IPS-18c (cell line): ENCODE measurements at regions not wholly inside any gene's neighbourhood (a gene's known extent, or its start where the extent isn't known, plus 50 kb on each side); places are given as distances from the start of the nearest gene placed in this dataset.

ENCODE experiments used
- H3K4me3 ChIP-seq: 2 replicates; pipeline ENCODE4 v1.7.0; 2013; ENCODE audit warnings: low read depth, mild to moderate bottlenecking, low read length, moderate library complexity; ENCODE audit not compliant: insufficient read depth
- H3K9me3 ChIP-seq: one replicate; pipeline ENCODE4 v1.6.1; 2013; ENCODE audit warnings: mild to moderate bottlenecking, low read length, moderate library complexity; ENCODE audit not compliant: control insufficient read depth, insufficient read depth

DNA sequence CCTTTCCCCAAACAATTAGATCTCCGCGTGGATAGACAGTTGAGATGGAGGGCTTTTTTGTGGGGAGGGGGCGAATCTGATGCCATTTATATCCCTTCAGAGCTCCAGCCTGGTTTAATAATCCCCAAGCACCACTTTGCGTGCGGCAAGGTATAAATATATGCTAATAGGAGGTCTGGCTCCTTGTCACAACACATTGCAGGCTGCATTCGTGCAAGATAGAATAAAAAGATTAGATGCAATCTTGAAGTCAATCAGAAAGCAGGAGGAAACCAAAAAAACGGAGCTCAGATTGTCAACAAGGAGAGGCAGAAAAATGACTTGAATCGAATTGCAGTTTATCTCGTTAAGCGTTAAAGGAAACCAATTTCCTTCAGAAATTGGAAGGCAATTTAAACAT is 248.7 kb downstream of the SPTSSA start:
- Histone ChIP-seq H3K9me3 (no peaks in the 10 kb centered on the region), H3K4me3 (no peak overlapping the region)

DNA sequence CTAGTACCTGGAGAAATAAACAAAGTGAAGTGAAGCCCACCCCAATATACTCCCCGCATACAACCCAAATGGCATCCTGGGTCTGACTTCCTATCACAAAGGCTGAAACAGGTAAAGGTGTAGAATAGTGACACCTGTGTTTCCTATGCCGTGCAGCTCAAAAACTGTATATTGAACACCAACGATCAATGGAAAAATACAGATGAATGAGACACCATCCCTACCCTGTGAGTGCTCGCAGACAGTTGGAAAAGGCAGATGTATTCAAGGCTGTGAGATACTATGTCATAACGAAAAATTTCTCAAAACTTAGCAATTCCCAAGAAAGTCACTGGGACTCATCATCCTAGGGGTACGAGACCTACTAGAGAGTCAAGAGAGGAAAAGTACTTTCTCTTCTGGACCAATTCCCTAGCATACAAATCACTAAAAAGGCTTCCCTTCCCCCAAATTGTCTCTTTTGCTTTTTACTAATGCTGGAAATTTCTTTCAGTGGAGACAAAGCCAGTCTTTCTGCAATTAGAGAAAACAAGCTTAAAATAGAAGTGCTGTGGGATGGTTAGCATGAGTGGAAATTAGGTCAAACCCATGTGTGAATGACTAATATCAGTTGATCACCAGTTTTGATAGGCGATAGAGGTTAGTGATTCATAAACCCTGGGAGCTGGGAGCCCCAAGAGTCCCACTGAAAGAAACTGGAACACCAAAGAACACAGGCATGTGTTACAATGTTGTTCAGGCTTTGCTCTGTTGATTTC is 249.7 kb downstream of the SPTSSA start:
- Histone ChIP-seq H3K9me3 (no peaks in the 10 kb centered on the region), H3K4me3 (no peak overlapping the region)

DNA sequence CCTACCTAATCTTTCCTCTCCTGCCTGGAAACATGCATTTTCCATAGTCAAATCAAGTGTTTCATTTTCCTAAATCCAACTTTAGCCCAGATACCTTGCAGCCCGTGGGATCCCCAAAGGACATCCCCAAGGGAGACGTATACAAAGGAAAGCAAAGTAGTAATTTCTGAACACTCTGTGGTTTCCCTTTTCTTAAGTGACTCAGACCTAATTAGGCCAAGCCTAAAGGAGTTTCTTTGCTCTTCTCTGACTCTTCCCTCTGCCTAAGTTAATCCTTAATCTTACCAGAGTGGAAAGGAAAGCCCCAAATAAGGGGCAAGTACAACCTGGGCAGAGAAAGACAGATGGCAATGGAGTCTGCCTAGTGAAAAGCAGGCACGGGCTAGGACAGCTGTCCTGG is 250.3 kb downstream of the SPTSSA start:
- H3K9me3 ChIP-seq: no peaks in the 10 kb centered on the region
- H3K4me3 ChIP-seq: no peak overlapping the region

DNA sequence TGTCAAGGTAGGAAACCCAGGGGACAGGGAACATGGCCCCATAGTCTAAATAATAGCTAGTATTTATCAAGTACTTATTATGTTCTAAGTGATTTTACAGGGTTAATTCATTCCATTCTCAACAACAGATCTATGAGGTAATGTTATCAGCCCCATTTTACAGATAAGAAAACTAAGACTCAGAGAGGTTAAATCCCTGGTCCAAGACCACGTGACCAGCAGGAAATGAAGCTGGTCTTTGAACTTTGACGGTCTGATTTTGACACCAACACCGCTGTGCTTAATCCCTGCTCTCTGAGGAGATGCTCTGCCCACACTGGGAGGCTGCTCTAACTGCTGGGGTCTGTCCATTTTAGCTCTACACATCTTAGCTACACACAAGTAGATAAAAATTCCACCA is 253.5 kb downstream of the SPTSSA start:
- no peak overlapping the region for H3K4me3 ChIP-seq

DNA sequence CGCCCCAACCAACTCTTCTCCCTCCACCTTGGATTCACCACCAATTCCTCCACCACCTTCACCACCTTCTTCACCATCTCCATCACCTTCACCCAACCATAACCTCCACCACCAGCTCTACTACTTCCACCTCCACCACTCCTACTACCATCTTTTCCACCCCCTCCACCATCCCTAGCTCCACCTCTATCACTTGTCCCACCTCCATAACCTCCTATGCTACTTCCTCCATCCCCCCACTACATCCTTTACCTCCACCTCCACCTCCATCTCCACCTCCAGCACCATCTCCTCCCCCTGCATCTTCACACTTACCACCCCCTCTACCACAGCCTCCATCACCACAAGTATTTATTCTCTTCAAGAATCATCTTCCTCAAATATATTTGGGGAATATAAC is 254.9 kb upstream of the EGLN3 start:
- no peaks in the 10 kb centered on the region for H3K9me3 ChIP-seq

More for the DNA sequence above, 253.5 kb downstream of the SPTSSA start:
- H3K9me3 ChIP-seq: no peaks in the 10 kb centered on the region

DNA sequence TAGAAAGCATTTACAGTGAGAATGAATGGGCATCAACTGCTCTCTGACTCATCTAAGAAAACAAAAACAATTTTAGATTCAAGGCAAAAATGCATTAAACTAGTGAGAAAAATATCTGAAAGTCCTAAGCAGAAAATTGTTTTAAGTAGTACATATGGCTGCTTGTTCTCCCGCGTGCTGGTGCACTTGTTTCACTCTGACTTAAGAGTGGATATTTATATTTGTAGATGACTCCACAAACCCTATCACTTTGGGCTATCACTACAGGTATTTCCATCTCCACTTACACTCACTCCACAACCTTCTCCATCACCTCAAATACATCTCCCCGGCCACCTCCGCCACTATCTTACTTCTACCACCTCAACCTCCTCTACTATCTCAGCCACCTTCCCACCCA is 253.9 kb upstream of the EGLN3 start:
- no peaks in the 10 kb centered on the region for H3K9me3 ChIP-seq
- H3K4me3 ChIP-seq: no peak overlapping the region

More for the DNA sequence above, 254.9 kb upstream of the EGLN3 start:
- H3K4me3 ChIP-seq: no peak overlapping the region

DNA sequence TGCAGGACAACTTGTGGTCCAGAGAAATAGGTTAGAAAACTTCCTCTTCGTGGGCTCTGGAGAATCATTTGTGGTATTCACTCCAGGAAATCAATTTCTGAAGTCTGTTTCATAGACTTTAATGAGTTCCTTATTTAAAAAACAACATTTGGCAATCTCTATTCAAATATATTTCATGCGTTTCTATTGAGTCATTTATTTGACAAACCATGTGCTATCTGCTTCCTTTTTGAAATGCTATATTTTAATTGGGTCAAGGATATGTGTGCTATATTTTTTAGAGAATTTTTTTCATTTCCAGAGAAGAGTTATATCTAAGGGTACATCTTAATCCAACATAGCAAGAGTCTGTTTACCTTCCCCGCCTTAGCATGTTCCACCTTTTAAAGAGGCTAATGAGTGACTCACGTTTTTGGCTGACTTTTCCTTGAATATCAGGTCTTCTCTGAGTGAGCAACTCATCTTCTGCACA is 252.4 kb upstream of the EGLN3 start:
- H3K9me3 ChIP-seq: no peaks in the 10 kb centered on the region
- H3K4me3 ChIP-seq: no peak overlapping the region

DNA sequence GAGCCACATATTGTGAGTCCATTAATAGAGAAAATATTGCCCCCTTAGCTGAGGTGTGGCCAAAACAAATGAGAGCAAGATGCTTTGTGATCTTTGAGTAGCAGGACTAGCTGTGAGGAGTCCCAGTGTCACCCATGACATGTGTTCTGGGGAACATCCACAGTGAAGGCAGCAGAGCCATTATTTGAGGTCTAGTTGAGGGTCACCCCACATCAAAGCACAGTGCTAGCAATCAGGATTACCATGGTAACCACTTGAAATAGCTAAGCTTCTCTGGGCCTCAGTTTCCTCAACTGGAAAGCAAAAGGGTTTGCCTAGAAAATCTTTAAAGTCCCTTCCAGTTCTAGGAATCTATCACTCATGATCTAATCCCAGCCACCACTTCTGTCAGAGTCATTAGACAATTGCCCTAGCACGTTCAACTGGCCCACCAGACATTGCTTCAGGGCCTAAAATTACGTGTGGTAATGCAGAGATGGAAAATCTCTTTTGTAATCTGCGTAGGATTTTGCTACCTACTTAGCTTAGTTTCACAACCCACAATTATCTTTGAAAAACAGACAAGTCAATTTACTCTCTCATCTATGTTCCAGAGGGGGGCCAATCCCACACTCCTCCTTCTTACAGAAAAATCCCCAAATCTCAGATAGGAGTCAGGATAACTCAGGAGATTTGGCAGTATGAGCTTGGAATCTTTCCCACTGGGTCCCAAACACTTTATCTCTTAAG is 251.2 kb upstream of the EGLN3 start:
- Histone ChIP-seq H3K4me3 (no peak overlapping the region), H3K9me3 (no peaks in the 10 kb centered on the region)

DNA sequence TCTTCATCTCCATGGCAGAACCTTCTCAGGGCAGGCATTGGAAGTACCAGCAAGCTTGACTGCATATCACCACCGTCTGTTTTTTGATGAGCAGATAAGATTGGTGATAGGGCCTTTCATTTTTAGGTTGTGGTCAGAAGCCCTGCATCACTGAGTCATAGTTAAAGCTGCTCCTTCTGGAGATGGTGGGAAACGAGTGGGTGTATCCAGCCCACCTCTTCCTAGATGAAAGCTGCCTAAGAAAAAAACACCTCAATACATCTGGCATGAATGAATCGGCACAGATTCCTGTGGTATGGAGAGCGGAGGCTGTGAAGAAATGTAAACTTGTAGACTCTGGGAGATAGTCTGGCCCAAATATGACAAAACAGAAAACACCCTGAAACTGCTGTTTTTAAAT is 248.7 kb upstream of the EGLN3 start:
- Histone ChIP-seq H3K9me3 (no peaks in the 10 kb centered on the region), H3K4me3 (no peak overlapping the region)

DNA sequence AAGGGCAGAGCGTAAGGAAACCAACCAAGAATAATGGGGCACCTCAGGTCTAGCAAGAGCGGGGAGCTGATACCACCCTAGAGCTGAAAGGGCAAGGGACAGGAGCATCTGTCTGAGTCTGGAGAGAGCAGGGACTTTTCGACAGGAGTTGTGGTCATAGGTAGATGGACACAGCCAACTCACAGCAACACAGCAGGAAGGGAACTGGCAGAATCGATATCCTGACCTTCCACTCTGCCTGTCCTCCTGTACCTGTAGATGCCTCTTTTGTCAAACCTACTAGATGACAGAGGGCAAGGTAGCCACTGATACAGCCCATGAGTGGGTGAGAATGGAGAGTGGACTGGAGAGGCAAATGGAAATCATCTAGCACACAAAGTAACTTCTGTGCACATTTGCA is 247.2 kb upstream of the EGLN3 start:
- no peaks in the 10 kb centered on the region for H3K9me3 ChIP-seq
- H3K4me3 ChIP-seq: no peak overlapping the region

DNA sequence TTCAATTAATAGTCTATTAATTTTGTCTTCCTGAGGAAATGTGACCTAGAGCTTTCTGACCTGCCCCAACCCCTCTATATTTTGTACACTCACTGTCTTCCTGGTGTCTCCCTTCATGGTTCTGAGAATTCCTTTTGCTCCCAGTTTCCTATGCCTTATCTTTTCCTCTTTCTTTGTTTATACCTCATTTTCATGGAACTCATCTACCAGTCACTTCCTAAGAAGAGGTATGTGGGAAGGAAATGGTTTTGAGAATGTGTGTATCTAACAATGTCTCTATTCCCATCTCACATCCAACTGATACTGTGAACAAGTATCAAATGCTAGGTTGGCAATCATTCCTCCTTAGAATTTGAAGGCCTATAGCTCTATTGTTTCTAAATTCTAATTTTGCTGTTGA is 245.1 kb upstream of the EGLN3 start:
- Histone ChIP-seq H3K4me3 (no peak overlapping the region), H3K9me3 (no peaks in the 10 kb centered on the region)

DNA sequence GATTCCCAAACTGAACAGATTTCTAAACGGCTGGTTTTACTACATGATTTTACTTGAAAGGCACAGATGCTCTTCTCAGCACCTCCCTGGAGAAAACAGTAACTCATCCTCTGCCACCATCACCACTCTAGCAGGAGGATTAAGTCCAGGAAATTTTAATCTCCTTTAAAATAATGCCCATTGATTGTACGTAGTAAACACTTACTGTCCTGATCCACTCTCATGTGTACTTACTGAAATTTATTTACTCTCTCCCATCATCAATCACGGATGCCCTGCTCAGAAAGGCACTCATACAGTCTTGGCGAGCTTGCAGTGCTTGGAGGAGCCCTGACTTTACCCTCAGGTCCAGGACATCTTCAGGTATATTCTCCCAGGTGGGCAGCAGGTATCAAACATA is 239.8 kb upstream of the EGLN3 start:
- Histone ChIP-seq H3K4me3 (no peak overlapping the region), H3K9me3 (no peaks in the 10 kb centered on the region)

DNA sequence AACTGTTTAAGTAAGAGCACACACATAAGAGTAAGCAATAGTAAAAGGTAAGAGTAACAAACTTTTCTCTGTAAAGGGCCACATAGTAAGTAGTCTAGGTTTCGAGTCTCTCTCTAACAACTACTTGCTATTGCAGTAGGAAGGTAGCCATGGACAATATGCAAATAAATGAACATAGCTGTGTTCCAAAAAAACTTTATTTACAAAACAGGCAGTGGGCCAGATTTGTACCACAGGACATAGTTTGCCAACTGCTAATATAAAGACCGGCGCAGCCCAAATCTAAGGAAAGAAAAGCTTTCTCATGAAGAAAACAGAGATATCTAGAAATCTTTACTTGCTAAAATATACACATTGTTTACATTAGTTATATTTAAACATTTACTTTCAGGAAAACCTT is 239.0 kb upstream of the EGLN3 start:
- H3K9me3 ChIP-seq: no peaks in the 10 kb centered on the region
- H3K4me3 ChIP-seq: no peak overlapping the region

DNA sequence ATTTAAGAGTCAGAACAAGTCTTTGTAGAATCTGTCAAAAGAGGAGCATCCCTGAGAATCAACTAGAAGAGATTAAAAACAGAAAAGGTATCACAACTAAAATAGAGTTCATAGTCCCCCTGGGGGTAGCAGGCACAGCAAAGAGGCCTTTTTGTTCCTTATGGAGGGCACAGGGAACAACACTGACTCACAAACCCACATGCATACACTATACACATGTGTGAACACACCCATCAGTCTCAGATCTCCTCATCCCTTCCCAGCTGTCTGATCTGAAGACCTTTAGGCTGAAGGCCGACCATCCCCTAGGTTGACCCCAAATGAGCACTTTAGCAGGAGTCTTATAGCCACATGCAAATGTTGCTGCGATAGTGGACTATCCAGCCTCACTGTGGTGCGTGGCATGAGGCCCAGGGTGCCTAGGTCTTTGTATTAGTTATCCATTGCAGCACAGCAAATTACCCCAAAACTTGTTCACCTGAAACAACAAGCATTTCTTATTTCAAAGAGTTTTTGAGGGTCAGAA is 236.7 kb upstream of the EGLN3 start:
- H3K9me3 ChIP-seq: no peaks in the 10 kb centered on the region
- H3K4me3 ChIP-seq: no peak overlapping the region

DNA sequence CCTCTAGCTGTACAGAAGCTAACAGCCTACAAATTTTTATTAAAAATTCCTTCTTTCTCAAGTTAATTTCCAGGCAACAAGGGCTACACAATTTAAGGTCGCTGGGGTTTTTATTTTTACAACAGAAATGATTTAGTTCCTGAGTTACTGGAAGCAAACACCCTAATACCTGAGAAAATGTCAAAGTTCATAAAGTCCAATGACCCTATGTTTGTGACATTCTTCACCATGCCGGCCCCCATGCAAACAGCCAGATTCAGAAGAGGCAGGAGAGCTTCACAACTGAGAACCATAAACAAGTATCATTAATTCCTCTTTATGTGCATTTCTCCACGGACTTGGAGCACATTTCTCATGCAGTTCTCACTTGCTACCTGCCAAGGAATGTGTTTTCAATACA is 236.2 kb upstream of the EGLN3 start:
- no peak overlapping the region for H3K4me3 ChIP-seq

DNA sequence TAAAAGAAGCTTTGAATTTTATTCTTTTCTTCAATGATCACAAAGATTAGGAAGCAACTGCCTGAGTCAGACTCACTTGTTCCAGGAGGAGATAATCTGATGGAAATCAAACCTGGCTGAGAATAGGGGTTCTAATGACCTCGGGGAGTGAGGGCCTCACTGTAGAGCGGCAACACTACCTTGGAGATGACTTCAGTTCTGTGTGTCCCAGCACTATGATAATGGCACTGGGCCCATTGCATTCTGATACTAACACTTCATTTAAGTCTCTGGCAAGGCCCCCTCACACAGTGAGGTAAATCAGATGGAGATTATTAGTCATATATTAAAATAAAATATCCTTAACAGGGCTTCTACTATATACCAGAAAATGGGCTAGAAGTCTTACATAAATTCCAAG is 233.3 kb upstream of the EGLN3 start:
- Histone ChIP-seq H3K9me3 (no peaks in the 10 kb centered on the region), H3K4me3 (no peak overlapping the region)

More for the DNA sequence above, 236.2 kb upstream of the EGLN3 start:
- H3K9me3 ChIP-seq: no peaks in the 10 kb centered on the region

DNA sequence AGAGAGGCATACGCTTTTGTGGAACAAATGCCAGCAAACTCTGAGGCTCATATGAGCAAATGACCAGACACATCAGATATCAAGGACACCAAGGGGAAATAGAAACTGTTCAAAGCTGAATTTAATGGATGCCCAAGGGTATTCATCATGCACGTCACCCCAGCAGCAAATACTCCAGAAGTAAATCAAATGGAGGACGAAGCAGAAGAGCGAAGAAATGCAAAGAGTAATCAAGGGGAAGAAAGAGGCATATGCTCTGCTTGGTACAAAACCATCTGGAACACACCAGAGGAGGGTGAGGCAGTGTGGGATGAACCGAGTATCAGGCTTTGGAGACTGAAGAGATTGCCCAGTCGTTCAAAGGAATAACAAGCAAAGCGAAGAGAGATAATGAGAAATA is 232.6 kb upstream of the EGLN3 start:
- Histone ChIP-seq H3K9me3 (no peaks in the 10 kb centered on the region), H3K4me3 (no peak overlapping the region)

DNA sequence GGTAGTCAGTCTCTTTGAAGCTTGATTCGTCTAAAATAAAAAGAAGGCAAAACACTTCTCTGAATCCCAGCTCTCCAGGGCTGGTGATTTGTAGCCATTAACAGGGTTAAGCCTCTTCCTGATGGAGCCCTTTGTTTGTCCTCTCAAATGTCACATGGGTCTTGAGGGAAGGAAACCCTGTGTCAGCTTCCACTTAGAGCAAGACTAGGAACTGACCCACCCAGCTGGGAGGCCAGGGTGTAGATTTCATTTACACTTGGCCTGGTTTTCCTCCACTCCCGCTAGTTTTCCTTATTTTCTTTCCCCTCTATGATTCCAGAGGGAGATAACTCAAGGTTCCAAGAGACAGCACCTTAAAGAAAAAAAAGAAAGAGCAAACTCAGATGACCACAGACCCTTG is 230.5 kb upstream of the EGLN3 start:
- Histone ChIP-seq H3K4me3 (no peak overlapping the region), H3K9me3 (no peaks in the 10 kb centered on the region)
